Panc1 (cell line): ENCODE measurements at regions not wholly inside any gene's neighbourhood (a gene's known extent, or its start where the extent isn't known, plus 50 kb on each side); places are given as distances from the start of the nearest gene placed in this dataset.

ENCODE experiments used
- ATAC-seq: fragments of 200-7000 bp; cut with Tn5 transposase; 2 replicates; pipeline ENCODE4 v1.9.1; 2020; ENCODE audit warnings: mild to moderate bottlenecking, moderate library complexity
- BruUV-seq: library from RNA; stranded (reverse); fragments of 400-500 nt; replicated peaks from 2 replicates; lab custom pipeline; 2021; lab: Mats Ljungman, UMichigan
- CTCF ChIA-PET: fragments of 300-600 bp; sonication (Branson Sonifier 250); formaldehyde crosslinking; loops from one replicate; lab custom pipeline; 2022; ENCODE audit warnings: antibody characterized with exemption; lab: Charles Lee
- POLR2A ChIA-PET: fragments of 300-600 bp; sonication (Branson Sonifier 250); formaldehyde crosslinking; loops from one replicate; lab custom pipeline; 2022; ENCODE audit warnings: antibody characterized with exemption; lab: Charles Lee
- DNase-seq: peaks from one replicate; pipeline ENCODE4 v3.0.0-alpha.2; 2010; ENCODE audit warnings: low read depth, low spot score
- H3K27ac ChIP-seq: 2 replicates; pipeline ENCODE4 v1.5.1; 2011; ENCODE audit warnings: mild to moderate bottlenecking, low read length, inconsistent platforms
- H3K27me3 ChIP-seq: fragments of 200-500 bp; sonication (Bioruptor generic); 2 replicates; pipeline ENCODE4 v1.6.0; 2014; ENCODE audit warnings: low read length, inconsistent platforms; ENCODE audit not compliant: control insufficient read depth, insufficient read depth
- H3K36me3 ChIP-seq: fragments of 200-500 bp; sonication (Bioruptor generic); 2 replicates; pipeline ENCODE4 v1.5.1; 2014; ENCODE audit warnings: inconsistent platforms, mild to moderate bottlenecking, low read length, moderate library complexity; ENCODE audit not compliant: control insufficient read depth, insufficient read depth
- H3K4me1 ChIP-seq: 2 replicates; pipeline ENCODE4 v1.5.1; 2011; ENCODE audit warnings: inconsistent platforms, mild to moderate bottlenecking, low read length, moderate library complexity; ENCODE audit not compliant: control insufficient read depth, insufficient read depth
- H3K4me3 ChIP-seq, 2 experiments: 2 replicates each; pipeline ENCODE4 v1.5.1; 2011 to 2012; ENCODE audit warnings: low read depth in 2 of 2, low read length in 2 of 2, mild to moderate bottlenecking in 2 of 2, inconsistent platforms in 1 of 2, moderate library complexity in 1 of 2
- H3K9me3 ChIP-seq: fragments of 200-500 bp; sonication (Bioruptor generic); 2 replicates; pipeline ENCODE4 v1.5.1; 2014; ENCODE audit warnings: low read depth, mild to moderate bottlenecking, inconsistent platforms, low read length, moderate library complexity; ENCODE audit not compliant: control insufficient read depth, insufficient read depth
- POLR2AphosphoS5 ChIP-seq: IDR thresholded peaks from 2 replicates; pipeline ENCODE4 v1.6.1; 2012; ENCODE audit warnings: mild to moderate bottlenecking, low read depth, low read length, moderate library complexity
- SIN3A ChIP-seq: IDR thresholded peaks from 2 replicates; pipeline ENCODE4 v1.6.1; 2012; ENCODE audit warnings: low read depth, mild to moderate bottlenecking, low read length, moderate library complexity, borderline replicate concordance; ENCODE audit not compliant: insufficient read depth
- TCF7L2 ChIP-seq: IDR thresholded peaks from 2 replicates; pipeline ENCODE4 v1.6.1; 2011; ENCODE audit warnings: mild to moderate bottlenecking, low read depth, low read length, inconsistent platforms
- in situ Hi-C: cut with HindIII; loops from 2 replicates; pipeline ENCODE4 v1.10.0; 2016; ENCODE audit warnings: low sequenced_read_pairs, low pct_unique_long_range_greater_than_20kb
- intact Hi-C: fragments of 100-400 bp; cut with micrococcal nuclease; formaldehyde crosslinking; loops from one replicate; pipeline ENCODE4 v1.10.0; 2022; ENCODE audit not compliant: unreplicated experiment
- TF ChIP-seq, protein P1 (sequence below), 2 experiments: IDR thresholded peaks; 2 replicates each; pipeline ENCODE4 v1.6.1; 2011 to 2012; ENCODE audit warnings: low read depth in 2 of 2, control low read depth in 1 of 2, low read length in 1 of 2, mild to moderate bottlenecking in 1 of 2, moderate library complexity in 1 of 2; ENCODE audit not compliant: insufficient read depth in 1 of 2
- TF ChIP-seq, protein P2 (sequence below): fragments of 450-650 bp; IDR thresholded peaks from 2 replicates; pipeline ENCODE4 v1.5.1; 2017; ENCODE audit warnings: mild to moderate bottlenecking

DNA sequence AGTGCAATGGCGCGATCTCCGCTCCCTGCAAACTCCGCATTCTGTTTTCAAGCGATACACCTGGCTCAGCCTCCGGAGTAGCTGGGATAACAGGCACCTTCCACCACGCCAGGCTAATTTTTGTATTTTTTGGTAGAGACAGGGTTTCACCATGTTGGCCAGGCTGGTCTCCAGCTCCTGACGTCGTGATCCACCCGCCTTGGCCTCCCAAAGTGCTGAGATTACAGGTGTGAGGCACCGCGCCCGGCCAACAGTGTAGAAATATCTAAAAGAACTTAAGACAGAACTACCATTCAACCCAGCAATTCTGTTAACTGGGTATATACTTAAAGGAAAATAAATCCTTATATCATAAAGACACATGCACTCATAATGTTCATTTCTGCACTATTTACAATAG, 335.3 kb upstream of the LUZP2 start:
- TF ChIP-seq, protein P1, sequence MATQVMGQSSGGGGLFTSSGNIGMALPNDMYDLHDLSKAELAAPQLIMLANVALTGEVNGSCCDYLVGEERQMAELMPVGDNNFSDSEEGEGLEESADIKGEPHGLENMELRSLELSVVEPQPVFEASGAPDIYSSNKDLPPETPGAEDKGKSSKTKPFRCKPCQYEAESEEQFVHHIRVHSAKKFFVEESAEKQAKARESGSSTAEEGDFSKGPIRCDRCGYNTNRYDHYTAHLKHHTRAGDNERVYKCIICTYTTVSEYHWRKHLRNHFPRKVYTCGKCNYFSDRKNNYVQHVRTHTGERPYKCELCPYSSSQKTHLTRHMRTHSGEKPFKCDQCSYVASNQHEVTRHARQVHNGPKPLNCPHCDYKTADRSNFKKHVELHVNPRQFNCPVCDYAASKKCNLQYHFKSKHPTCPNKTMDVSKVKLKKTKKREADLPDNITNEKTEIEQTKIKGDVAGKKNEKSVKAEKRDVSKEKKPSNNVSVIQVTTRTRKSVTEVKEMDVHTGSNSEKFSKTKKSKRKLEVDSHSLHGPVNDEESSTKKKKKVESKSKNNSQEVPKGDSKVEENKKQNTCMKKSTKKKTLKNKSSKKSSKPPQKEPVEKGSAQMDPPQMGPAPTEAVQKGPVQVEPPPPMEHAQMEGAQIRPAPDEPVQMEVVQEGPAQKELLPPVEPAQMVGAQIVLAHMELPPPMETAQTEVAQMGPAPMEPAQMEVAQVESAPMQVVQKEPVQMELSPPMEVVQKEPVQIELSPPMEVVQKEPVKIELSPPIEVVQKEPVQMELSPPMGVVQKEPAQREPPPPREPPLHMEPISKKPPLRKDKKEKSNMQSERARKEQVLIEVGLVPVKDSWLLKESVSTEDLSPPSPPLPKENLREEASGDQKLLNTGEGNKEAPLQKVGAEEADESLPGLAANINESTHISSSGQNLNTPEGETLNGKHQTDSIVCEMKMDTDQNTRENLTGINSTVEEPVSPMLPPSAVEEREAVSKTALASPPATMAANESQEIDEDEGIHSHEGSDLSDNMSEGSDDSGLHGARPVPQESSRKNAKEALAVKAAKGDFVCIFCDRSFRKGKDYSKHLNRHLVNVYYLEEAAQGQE (IDR thresholded peaks at IDR 0.05; ENCODE audit: insufficient read depth in 1 of 2, low read depth in 2 of 2, low read length in 1 of 2), result no peak
- TF ChIP-seq, protein P2, sequence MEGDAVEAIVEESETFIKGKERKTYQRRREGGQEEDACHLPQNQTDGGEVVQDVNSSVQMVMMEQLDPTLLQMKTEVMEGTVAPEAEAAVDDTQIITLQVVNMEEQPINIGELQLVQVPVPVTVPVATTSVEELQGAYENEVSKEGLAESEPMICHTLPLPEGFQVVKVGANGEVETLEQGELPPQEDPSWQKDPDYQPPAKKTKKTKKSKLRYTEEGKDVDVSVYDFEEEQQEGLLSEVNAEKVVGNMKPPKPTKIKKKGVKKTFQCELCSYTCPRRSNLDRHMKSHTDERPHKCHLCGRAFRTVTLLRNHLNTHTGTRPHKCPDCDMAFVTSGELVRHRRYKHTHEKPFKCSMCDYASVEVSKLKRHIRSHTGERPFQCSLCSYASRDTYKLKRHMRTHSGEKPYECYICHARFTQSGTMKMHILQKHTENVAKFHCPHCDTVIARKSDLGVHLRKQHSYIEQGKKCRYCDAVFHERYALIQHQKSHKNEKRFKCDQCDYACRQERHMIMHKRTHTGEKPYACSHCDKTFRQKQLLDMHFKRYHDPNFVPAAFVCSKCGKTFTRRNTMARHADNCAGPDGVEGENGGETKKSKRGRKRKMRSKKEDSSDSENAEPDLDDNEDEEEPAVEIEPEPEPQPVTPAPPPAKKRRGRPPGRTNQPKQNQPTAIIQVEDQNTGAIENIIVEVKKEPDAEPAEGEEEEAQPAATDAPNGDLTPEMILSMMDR, result no peak
- TF ChIP-seq POLR2AphosphoS5 (no peak), TCF7L2 (no peak), SIN3A (no peak)
- H3K27ac ChIP-seq, result no peak overlapping the region
- H3K4me1 ChIP-seq, result no peaks in the 10 kb centered on the region
- H3K27me3 ChIP-seq, result no peaks in the 10 kb centered on the region
- no peak for ATAC-seq
- no peak overlapping the region for H3K4me3 ChIP-seq
- H3K36me3 ChIP-seq, result no peaks in the 10 kb centered on the region
- intact Hi-C loops, result no loop called here
- H3K9me3 ChIP-seq, result 0 out of 2 replicates have a peak, but pooled peaks cover 2% of the 10 kb centered on the region
- in situ Hi-C loops, result no loop called here
- ChIA-PET POLR2A (no interaction called here), CTCF (no interaction called here)
- no peak for DNase-seq
- no TSS peak for BruUV-seq

DNA sequence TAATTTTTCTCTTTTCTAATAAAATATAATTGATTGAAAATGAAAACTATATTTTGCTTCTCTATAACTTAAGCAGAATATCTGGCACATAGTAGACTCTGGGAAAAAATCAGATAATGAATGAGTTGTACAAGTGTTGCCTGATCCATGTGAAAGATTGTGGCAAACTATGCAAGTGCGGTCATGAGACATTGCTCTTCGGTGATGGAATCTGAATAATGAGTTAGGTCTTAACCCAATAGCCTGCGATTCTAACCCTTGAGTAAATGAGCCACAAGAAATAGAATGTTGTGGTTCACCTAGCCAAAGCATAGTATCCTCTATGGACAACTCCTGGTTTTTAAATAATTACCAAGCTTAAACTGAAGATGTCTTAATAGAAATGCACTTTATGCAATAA, 333.7 kb upstream of the LUZP2 start:
- intact Hi-C loops, result no loop called here
- TF ChIP-seq SIN3A, result no peak
- TF ChIP-seq TCF7L2, result no peak
- TF ChIP-seq, protein P1 (IDR thresholded peaks at IDR 0.05; ENCODE audit: insufficient read depth in 1 of 2, low read depth in 2 of 2, low read length in 1 of 2), result no peak
- TF ChIP-seq POLR2AphosphoS5, result no peak
- TF ChIP-seq, protein P2, result no peak
- ATAC-seq (no peak), DNase-seq (no peak)
- CTCF ChIA-PET, result no interaction called here
- H3K4me3 ChIP-seq, result no peak overlapping the region
- in situ Hi-C loops, result no loop called here
- no TSS peak for BruUV-seq
- POLR2A ChIA-PET, result no interaction called here
- H3K4me1 ChIP-seq, result no peaks in the 10 kb centered on the region
- no peaks in the 10 kb centered on the region for H3K36me3 ChIP-seq
- no peak overlapping the region for H3K27ac ChIP-seq
- H3K27me3 ChIP-seq, result no peaks in the 10 kb centered on the region
- 0 out of 2 replicates have a peak, but pooled peaks cover 2% of the 10 kb centered on the region for H3K9me3 ChIP-seq
